Osteocyte (in vitro differentiated cells): ENCODE measurements at regions not wholly inside any gene's neighbourhood (a gene's known extent, or its start where the extent isn't known, plus 50 kb on each side); places are given as distances from the start of the nearest gene placed in this dataset.
"Not testable (repeated sequence)": the region's sequence is repeated elsewhere in the genome, so short reads cannot be mapped to it uniquely, and the experiment has no call there.

Experiments
- DNase-seq: peaks from one replicate; pipeline ENCODE4 v3.0.0; 2021; ENCODE audit warnings: mixed read lengths; ENCODE audit not compliant: unreplicated experiment; ENCODE audit errors: extremely low spot score
- H3K27ac Mint-ChIP-seq: one replicate; pipeline ENCODE4 v1.8.0; 2021; ENCODE audit warnings: mild to moderate bottlenecking, mixed read lengths; ENCODE audit not compliant: unreplicated experiment
- H3K27me3 Mint-ChIP-seq: one replicate; pipeline ENCODE4 v1.8.0; 2021; ENCODE audit warnings: mixed read lengths; ENCODE audit not compliant: unreplicated experiment
- H3K36me3 Mint-ChIP-seq: one replicate; pipeline ENCODE4 v1.8.0; 2021; ENCODE audit warnings: mixed read lengths; ENCODE audit not compliant: unreplicated experiment
- H3K4me1 Mint-ChIP-seq: one replicate; pipeline ENCODE4 v1.8.0; 2021; ENCODE audit warnings: mixed read lengths; ENCODE audit not compliant: unreplicated experiment
- H3K4me3 Mint-ChIP-seq: one replicate; pipeline ENCODE4 v1.8.0; 2021; ENCODE audit warnings: mild to moderate bottlenecking, moderate library complexity, mixed read lengths; ENCODE audit not compliant: unreplicated experiment
- H3K9me3 Mint-ChIP-seq: one replicate; pipeline ENCODE4 v1.8.0; 2021; ENCODE audit warnings: mixed read lengths; ENCODE audit not compliant: unreplicated experiment
- CTCF ChIP-seq: fragments of 200-600 bp; sonication (generic); IDR thresholded peaks from 2 replicates; pipeline ENCODE4 v1.5.0; 2021; ENCODE audit warnings: antibody characterized with exemption, mild to moderate bottlenecking, moderate library complexity

DNA sequence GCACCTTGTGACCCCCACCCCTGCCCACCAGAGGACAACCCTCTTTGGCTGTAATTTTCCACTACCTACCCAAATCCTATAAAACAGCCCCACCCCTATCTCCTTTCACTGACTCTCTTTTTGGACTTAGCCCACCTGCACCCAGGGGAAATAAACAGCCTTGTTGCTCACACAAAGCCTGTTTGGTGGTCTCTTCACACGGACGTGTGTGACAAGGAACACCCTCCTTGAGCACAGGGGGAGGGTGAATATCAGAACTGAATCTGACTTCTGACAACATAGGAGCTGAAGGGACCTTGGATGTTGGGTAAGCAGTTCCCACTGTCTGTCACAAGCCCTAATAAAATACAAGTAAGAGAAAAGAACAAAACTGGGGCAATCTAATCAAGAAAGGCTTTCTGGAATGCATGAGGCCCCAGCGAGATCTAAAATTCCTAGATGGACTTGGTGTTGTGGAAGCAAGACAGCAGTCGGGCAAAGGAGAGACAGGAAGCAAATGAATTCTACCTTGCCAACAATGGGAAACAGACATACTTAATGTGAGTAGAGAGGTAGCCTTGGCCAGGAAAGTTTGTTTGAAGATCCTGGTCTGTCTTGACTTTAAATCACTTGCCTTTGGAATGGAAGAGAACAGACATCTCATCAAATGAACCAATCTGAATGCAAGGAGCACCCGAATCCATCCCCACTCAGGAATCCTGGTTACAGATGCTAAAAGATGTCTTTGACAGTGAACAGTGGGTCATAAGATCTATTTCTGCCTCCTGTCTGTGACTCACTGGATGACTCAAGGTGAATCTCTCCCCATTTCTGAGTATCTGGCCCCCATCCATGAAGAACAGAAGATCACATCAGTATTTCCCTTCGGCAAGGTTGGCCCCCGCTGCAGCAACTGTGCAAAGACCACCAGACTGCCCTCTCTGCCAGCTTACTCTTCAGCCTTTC is 53.3 kb downstream of the OLFML3 start:
- Mint-ChIP-seq H3K4me1 (no peaks in the 10 kb centered on the region), H3K36me3 (no peaks in the 10 kb centered on the region), H3K9me3 (no peaks in the 10 kb centered on the region), H3K27ac (no peak overlapping the region), H3K27me3 (no peaks in the 10 kb centered on the region), H3K4me3 (no peak overlapping the region)
- DNase-seq = no peak
- no peak for TF ChIP-seq CTCF

DNA sequence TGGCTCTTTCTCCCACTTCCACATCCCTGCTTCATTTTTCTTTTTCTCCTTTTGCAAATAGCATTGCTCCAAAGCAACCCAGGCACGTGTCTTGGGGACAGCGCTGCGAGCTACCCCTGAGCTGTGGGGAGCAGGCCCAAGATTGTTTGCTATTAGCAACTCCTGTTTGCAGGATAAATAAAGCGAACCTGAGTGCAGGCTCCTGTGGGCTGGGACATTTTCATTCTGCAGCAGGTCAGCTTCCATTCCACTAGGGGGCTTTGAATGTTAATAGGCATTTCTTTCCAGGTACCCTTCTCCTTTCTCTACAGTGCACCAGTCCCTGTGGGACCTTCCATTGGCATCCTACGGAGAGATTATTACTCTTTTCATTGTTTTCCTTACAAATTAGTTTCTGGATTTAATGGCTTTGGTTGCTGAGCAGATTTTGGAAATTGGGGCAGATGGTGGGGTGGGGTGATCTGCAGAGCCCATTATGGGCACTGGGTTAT is 54.0 kb downstream of the OLFML3 start:
- Mint-ChIP-seq H3K4me3 (no peak overlapping the region), H3K27ac (no peak overlapping the region), H3K27me3 (no peaks in the 10 kb centered on the region), H3K4me1 (no peaks in the 10 kb centered on the region), H3K9me3 (no peaks in the 10 kb centered on the region), H3K36me3 (no peaks in the 10 kb centered on the region)
- peak; percentile 53 for TF ChIP-seq CTCF
- no peak for DNase-seq

- Mint-ChIP-seq H3K36me3 (no peaks in the 10 kb centered on the region), H3K9me3 (no peaks in the 10 kb centered on the region), H3K27me3 (peaks cover 4% of the 10 kb centered on the region), H3K4me1 (no peaks in the 10 kb centered on the region), H3K4me3 (no peak overlapping the region), H3K27ac (no peak overlapping the region)
- no peak for DNase-seq
- no peak for TF ChIP-seq CTCF
These were observed 54.7 kb downstream of the OLFML3 start for GRCh38 chr1:114033961-114034360.

DNA sequence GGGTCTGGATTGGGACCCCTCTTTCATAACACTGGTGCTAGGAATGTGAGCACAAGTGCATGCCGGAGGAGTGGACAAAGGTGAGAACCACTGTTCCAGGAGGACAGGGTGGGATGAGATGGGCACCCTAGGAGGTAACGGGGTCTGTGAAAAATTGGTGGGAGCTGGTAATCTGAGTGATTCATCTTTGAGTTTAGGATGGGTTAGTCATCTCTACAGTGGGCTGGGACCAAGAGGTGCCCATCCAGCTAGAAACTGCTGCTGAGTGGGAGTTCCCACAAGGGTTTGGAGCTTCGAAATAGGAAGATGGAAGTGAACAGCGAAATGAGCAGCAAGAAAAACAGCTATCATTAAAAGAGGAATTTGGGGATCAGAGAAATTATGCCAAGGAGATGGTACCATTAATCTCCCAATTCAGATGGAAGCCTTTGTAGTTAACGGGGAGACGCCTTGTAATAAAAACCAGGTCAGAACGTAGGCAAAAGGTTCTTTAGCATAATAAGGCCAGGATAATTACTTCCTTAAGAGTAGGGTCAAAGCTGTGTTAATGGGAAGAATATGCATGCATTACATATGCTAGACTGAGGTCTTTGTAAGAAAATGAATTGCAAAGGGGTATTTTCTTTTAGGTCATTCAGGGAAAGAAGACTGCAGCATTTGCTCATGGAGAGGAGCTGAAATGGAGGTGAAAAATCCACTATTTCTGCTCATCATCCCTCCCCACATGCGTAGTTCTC is 55.5 kb downstream of the OLFML3 start:
- H3K27ac Mint-ChIP-seq = no peak overlapping the region
- no peaks in the 10 kb centered on the region for H3K36me3 Mint-ChIP-seq
- DNase-seq = no peak
- H3K27me3 Mint-ChIP-seq = peaks cover 7% of the 10 kb centered on the region
- H3K4me3 Mint-ChIP-seq = no peak overlapping the region
- H3K4me1 Mint-ChIP-seq = no peaks in the 10 kb centered on the region
- no peak for TF ChIP-seq CTCF
- H3K9me3 Mint-ChIP-seq = no peaks in the 10 kb centered on the region

GRCh38 chr1:114035304-114035700 is 56.0 kb downstream of the OLFML3 start:
- Mint-ChIP-seq H3K4me1 (no peaks in the 10 kb centered on the region), H3K27me3 (peaks cover 13% of the 10 kb centered on the region), H3K9me3 (no peaks in the 10 kb centered on the region), H3K27ac (no peak overlapping the region), H3K4me3 (no peak overlapping the region), H3K36me3 (no peaks in the 10 kb centered on the region)
- no peak for TF ChIP-seq CTCF
- no peak for DNase-seq

GRCh38 chr1:114036841-114037630 is 57.8 kb downstream of the OLFML3 start:
- H3K9me3 Mint-ChIP-seq, H3K4me3 Mint-ChIP-seq, H3K4me1 Mint-ChIP-seq, DNase-seq, H3K27ac Mint-ChIP-seq, H3K36me3 Mint-ChIP-seq: not testable (repeated sequence)
- H3K27me3 Mint-ChIP-seq = peaks cover 21% of the 10 kb centered on the region
